SU-DHL-6 (cell line): ENCODE measurements at regions not wholly inside any gene's neighbourhood (a gene's known extent, or its start where the extent isn't known, plus 50 kb on each side); places are given as distances from the start of the nearest gene placed in this dataset.

Experiments used
- CTCF ChIP-seq: fragments of 200-600 bp; sonication (generic); IDR thresholded peaks from one replicate; pipeline ENCODE4 v1.5.1; 2017; ENCODE audit warnings: antibody characterized with exemption, mild to moderate bottlenecking, low read length, moderate library complexity; ENCODE audit not compliant: insufficient read depth, poor library complexity, severe bottlenecking
- EZH2phosphoT487 ChIP-seq: fragments of 200-600 bp; sonication (generic), shearing (Covaris generic); conservative IDR thresholded peaks from 2 replicates; pipeline ENCODE4 v1.6.1; 2018; ENCODE audit warnings: mild to moderate bottlenecking, antibody characterized with exemption, low read length, moderate library complexity, mixed read lengths

- TF ChIP-seq CTCF (no peak), EZH2phosphoT487 (no peak)
These were observed 232.0 kb upstream of the PCDH15 start for GRCh38 chr10:55033061-55033460.
